Mesothelial cell of epicardium (in vitro differentiated cells): ENCODE measurements at regions not wholly inside any gene's neighbourhood (a gene's known extent, or its start where the extent isn't known, plus 50 kb on each side); places are given as distances from the start of the nearest gene placed in this dataset.

Experiments used
- DNase-seq, 2 experiments: peaks; one replicate each; pipeline ENCODE4 v3.0.0; 2021; ENCODE audit warnings: low spot score in 2 of 2; ENCODE audit not compliant: unreplicated experiment in 2 of 2
- H3K27ac Mint-ChIP-seq: 2 replicates; pipeline ENCODE4 v1.8.0; 2021; ENCODE audit warnings: mixed read lengths
- H3K27me3 Mint-ChIP-seq: 2 replicates; pipeline ENCODE4 v1.8.0; 2021; ENCODE audit warnings: low read depth, mixed read lengths
- H3K36me3 Mint-ChIP-seq: 2 replicates; pipeline ENCODE4 v1.8.0; 2021; ENCODE audit warnings: mixed read lengths
- H3K4me1 Mint-ChIP-seq: 2 replicates; pipeline ENCODE4 v1.8.0; 2021; ENCODE audit warnings: mixed read lengths
- H3K4me3 Mint-ChIP-seq: 2 replicates; pipeline ENCODE4 v1.8.0; 2021; ENCODE audit warnings: mild to moderate bottlenecking, moderate library complexity, mixed read lengths
- H3K9me3 Mint-ChIP-seq: 2 replicates; pipeline ENCODE4 v1.8.0; 2021; ENCODE audit warnings: mixed read lengths
- TF ChIP-seq, protein P1 (sequence below): fragments of 200-600 bp; sonication (generic); IDR thresholded peaks from one replicate; pipeline ENCODE4 v1.5.0; 2021; ENCODE audit warnings: antibody characterized with exemption; ENCODE audit not compliant: unreplicated experiment

DNA sequence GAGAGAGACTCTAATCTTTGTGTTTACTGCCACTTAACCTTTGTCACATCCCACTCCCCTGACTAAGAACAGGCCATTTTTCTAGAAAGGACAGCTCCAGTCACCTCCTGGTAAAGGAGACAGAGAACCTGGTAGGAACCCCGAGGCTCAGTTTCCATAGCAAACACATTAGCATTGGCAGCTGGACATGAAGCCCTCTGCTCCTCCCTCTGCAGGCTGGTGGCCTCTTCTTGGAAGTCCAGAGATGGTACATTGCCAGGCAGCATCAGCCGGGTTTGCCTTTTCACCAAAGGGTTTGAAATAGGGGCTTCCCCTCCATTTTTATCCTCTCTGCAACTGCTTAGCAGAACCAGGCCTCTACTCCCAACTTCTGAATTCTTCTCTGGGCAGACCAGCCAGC, 213.4 kb upstream of the SEMA6D start:
- H3K36me3 Mint-ChIP-seq = no peaks in the 10 kb centered on the region
- no peak overlapping the region for H3K27ac Mint-ChIP-seq
- TF ChIP-seq, protein P1, sequence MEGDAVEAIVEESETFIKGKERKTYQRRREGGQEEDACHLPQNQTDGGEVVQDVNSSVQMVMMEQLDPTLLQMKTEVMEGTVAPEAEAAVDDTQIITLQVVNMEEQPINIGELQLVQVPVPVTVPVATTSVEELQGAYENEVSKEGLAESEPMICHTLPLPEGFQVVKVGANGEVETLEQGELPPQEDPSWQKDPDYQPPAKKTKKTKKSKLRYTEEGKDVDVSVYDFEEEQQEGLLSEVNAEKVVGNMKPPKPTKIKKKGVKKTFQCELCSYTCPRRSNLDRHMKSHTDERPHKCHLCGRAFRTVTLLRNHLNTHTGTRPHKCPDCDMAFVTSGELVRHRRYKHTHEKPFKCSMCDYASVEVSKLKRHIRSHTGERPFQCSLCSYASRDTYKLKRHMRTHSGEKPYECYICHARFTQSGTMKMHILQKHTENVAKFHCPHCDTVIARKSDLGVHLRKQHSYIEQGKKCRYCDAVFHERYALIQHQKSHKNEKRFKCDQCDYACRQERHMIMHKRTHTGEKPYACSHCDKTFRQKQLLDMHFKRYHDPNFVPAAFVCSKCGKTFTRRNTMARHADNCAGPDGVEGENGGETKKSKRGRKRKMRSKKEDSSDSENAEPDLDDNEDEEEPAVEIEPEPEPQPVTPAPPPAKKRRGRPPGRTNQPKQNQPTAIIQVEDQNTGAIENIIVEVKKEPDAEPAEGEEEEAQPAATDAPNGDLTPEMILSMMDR = no peak
- H3K9me3 Mint-ChIP-seq = no peaks in the 10 kb centered on the region
- no peaks in the 10 kb centered on the region for H3K27me3 Mint-ChIP-seq
- H3K4me3 Mint-ChIP-seq = no peak overlapping the region
- no peak for DNase-seq
- peaks cover 29% of the 10 kb centered on the region for H3K4me1 Mint-ChIP-seq

DNA sequence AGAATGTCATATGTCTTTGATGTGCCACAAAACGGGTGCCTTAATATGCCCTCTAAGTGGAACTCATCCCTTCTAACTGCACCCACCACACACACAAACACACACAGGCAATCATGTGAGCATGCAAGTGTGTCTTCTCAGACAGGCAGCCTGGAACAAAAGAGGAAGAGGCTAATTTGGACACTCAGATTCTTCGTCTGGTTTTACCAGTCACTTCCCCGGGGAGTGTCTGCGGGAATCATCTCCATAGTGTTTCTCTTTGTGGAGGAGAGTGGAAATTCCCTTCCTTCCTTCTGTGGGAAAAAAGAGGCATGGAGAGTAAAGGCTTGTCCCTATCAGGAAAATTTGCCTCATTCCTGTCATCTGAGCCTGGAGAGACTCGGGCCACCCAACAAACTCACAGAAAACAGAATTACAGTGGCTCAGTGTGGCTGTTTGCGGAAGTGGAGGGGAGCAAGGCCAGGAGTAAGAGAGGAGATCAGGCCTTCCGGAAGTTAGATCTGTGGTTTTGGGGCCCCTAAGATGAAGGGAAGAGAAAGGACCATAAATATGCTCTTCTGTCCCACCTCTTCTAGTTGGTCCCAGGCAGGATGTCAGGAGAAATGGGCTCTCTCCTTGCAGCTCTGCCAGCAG, 212.6 kb upstream of the SEMA6D start:
- no peak for DNase-seq
- peaks cover 29% of the 10 kb centered on the region for H3K4me1 Mint-ChIP-seq
- H3K4me3 Mint-ChIP-seq = no peak overlapping the region
- H3K36me3 Mint-ChIP-seq = no peaks in the 10 kb centered on the region
- no peaks in the 10 kb centered on the region for H3K27me3 Mint-ChIP-seq
- no peaks in the 10 kb centered on the region for H3K9me3 Mint-ChIP-seq
- TF ChIP-seq, protein P1 = no peak
- H3K27ac Mint-ChIP-seq = peak overlapping the region; percentile 14

DNA sequence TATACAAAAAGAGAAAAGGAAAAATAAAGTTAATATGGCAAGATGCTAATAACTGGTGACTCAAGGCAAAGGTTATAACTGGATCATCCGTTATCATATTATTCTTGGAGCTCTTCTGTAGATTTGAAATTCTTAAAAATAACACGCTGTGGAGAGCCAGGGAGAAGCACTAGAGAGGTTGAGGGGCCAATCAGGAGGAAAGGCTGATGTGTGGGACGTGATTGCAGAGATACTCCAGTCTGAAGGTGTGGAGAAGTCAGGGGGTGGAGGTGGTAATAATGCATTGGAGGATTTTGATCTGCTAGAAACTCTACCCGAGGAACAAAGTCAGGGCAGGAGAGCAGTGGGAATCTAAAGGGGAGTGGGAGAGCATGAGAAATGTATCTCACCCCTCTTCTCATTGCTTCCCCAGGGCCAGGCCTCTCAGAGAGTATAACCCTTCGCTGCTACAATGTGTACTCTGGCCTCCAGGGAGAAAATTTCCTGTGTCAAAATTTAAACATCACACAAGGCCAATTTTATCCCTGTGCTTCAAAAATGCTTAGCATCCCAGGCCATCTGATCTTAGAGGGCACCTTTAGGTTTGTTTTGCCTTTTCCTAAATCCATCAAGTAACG, 211.5 kb upstream of the SEMA6D start:
- H3K4me1 Mint-ChIP-seq = peaks cover 29% of the 10 kb centered on the region
- DNase-seq = no peak
- no peaks in the 10 kb centered on the region for H3K27me3 Mint-ChIP-seq
- TF ChIP-seq, protein P1 = no peak
- H3K4me3 Mint-ChIP-seq = no peak overlapping the region
- H3K9me3 Mint-ChIP-seq = peaks cover 8% of the 10 kb centered on the region
- peak overlapping the region; percentile 44 for H3K27ac Mint-ChIP-seq
- no peaks in the 10 kb centered on the region for H3K36me3 Mint-ChIP-seq

DNA sequence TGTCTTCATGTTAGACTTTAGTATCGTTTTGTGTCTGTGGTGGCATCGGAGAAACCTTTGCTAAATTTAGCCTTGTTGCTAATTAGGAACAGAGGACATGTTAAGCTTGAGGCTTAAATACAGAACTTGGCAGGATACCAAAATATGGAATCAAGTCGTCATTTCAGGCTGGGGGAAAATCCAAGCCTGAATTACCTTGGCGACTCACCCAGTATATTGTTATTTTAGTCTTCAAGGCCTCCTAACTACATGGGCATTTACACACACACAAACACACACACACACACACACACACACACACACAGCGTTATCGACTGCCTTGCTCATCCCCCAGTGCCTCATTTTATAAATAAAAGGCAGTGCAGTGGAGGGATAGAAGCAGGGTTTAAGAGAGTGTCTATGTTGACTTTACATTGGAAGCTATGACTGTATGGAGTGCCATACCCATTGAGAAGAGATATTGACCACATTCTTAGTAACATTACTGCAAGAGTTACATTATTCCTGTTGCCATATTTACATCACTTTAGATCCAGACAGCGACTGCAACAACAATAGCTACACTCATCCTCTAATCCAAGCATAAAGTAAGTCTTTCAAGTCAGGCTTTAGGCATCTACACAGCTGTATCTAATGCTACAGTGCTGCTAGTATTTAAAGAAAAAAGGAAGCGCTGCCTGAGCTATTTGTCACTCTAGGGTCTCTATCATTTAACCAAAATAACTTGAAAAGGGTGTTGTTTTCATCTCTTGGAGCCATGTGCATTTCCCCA, 210.8 kb upstream of the SEMA6D start:
- Mint-ChIP-seq H3K4me1 (peaks cover 29% of the 10 kb centered on the region), H3K27ac (peak overlapping the region; percentile 44), H3K4me3 (no peak overlapping the region), H3K9me3 (peaks cover 8% of the 10 kb centered on the region), H3K36me3 (no peaks in the 10 kb centered on the region), H3K27me3 (no peaks in the 10 kb centered on the region)
- TF ChIP-seq, protein P1 = no peak
- DNase-seq = no peak

DNA sequence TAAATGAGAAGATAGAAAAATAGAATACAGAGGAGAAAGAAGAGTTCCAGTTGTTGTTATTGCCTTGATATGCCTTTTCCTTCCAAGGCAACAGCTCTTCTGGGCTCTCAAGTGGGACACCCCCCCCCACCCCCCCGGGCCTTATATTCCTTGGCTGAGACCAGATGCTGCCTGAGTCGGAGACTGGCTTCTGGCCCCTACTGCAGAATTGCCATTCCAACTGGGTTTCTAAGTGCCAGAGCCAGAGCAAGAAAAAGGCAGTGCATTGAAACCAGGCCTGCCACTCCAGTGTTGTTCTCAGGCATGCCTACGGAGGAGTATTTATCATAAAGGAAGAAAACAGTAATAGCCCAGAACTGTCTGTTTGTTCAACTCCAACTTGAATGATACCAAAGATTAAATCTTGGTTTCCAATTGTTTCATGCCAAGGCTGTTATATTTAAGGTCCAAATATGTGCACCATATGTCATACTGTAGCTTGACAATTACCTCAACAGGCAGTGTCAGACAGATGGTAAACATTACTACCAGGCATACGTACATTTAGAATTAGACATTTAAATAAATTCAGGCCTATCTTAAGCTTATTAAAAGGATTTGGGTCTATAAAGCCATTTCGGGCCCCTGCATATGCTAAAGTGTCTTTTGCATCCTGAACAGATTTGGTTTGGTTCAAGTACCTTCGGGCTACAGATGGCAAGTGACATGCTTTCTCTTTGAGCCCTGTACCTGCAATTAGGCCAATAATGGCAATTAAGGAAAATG, 209.9 kb upstream of the SEMA6D start:
- Mint-ChIP-seq H3K36me3 (no peaks in the 10 kb centered on the region), H3K4me1 (peaks cover 29% of the 10 kb centered on the region)

More for the DNA sequence above, 209.9 kb upstream of the SEMA6D start:
- H3K9me3 Mint-ChIP-seq = peaks cover 8% of the 10 kb centered on the region
- no peak overlapping the region for H3K27ac Mint-ChIP-seq
- DNase-seq = no peak
- TF ChIP-seq, protein P1 = no peak
- no peak overlapping the region for H3K4me3 Mint-ChIP-seq
- no peaks in the 10 kb centered on the region for H3K27me3 Mint-ChIP-seq
